ENCODE measurements at regions not wholly inside any gene's neighbourhood (a gene's known extent, or its start where the extent isn't known, plus 50 kb on each side); places are given as distances from the start of the nearest gene placed in this dataset.

DNA sequence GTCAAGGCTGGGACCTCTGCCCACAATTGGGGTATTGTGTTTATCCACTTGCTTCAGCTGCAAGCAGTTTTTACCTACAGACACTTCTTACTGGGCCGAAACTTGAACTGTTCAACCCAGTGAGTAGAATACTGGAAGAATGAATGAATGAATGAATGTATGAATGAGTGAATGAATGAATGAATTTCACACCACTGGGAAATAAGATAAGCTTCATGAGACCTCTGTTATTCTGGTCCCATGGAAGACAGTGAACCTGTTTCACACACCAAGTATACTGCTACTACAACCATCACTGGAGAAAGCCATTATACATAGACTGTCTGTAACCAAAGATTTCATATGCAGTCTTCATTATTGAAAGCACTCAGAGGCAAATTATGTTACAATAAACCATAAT is 295.0 kb upstream of the GULP1 start:
- Histone ChIP-seq H3K27ac (ENCODE audit: low read depth, low read length) (no peak overlapping the region), H3K9me3 (ENCODE audit: control insufficient read depth, low read length) (no peaks in the 10 kb centered on the region), H3K4me1 (ENCODE audit: control insufficient read depth, insufficient read depth, low read length) (no peaks in the 10 kb centered on the region), H3K9ac (ENCODE audit: extremely low read depth, low read length, poor library complexity, severe bottlenecking) (no peak overlapping the region), H3K36me3 (ENCODE audit: control insufficient read depth, insufficient read depth, low read length) (no peaks in the 10 kb centered on the region), H3K27me3 (ENCODE audit: control insufficient read depth, insufficient read depth, low read length, poor library complexity, severe bottlenecking) (no peaks in the 10 kb centered on the region), H3K4me3 (ENCODE audit: low read length) (no peak overlapping the region)
- H3K9me3 Mint-ChIP-seq: no peaks in the 10 kb centered on the region
- TF ChIP-seq, protein P1, sequence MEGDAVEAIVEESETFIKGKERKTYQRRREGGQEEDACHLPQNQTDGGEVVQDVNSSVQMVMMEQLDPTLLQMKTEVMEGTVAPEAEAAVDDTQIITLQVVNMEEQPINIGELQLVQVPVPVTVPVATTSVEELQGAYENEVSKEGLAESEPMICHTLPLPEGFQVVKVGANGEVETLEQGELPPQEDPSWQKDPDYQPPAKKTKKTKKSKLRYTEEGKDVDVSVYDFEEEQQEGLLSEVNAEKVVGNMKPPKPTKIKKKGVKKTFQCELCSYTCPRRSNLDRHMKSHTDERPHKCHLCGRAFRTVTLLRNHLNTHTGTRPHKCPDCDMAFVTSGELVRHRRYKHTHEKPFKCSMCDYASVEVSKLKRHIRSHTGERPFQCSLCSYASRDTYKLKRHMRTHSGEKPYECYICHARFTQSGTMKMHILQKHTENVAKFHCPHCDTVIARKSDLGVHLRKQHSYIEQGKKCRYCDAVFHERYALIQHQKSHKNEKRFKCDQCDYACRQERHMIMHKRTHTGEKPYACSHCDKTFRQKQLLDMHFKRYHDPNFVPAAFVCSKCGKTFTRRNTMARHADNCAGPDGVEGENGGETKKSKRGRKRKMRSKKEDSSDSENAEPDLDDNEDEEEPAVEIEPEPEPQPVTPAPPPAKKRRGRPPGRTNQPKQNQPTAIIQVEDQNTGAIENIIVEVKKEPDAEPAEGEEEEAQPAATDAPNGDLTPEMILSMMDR (conservative IDR thresholded peaks at IDR 0.05): no peak
- H3K4me1 Mint-ChIP-seq: peaks cover 60% of the 10 kb centered on the region
- no peak overlapping the region for H3K4me3 Mint-ChIP-seq
- no peaks in the 10 kb centered on the region for H3K27me3 Mint-ChIP-seq (ENCODE audit: insufficient read depth)
- no peak for DNase-seq
- H3K36me3 Mint-ChIP-seq (ENCODE audit: low read depth): no peaks in the 10 kb centered on the region
- H3K27ac Mint-ChIP-seq: no peak overlapping the region
- WGBS, 2 experiments (ENCODE audit: insufficient coverage in 1 of 2, insufficient read length in 1 of 2): 95% methylated on average over 1 of the region's 1 CpG; no CpG with 5 or more reads in 1 of the 2 experiments

- Histone ChIP-seq H3K9ac (ENCODE audit: extremely low read depth, low read length, poor library complexity, severe bottlenecking) (no peak overlapping the region), H3K4me1 (ENCODE audit: control insufficient read depth, insufficient read depth, low read length) (no peaks in the 10 kb centered on the region), H3K9me3 (ENCODE audit: control insufficient read depth, low read length) (no peaks in the 10 kb centered on the region), H3K4me3 (ENCODE audit: low read length) (no peak overlapping the region), H3K36me3 (ENCODE audit: control insufficient read depth, insufficient read depth, low read length) (no peaks in the 10 kb centered on the region), H3K27ac (ENCODE audit: low read depth, low read length) (no peak overlapping the region), H3K27me3 (ENCODE audit: control insufficient read depth, insufficient read depth, low read length, poor library complexity, severe bottlenecking) (no peaks in the 10 kb centered on the region)
- peaks cover 37% of the 10 kb centered on the region for H3K4me1 Mint-ChIP-seq
- no peaks in the 10 kb centered on the region for H3K9me3 Mint-ChIP-seq
- DNase-seq: no peak
- H3K27ac Mint-ChIP-seq: no peak overlapping the region
- 40% methylated on average over 1 of the region's 2 CpGs; no CpG with 5 or more reads in 1 of the 2 experiments for WGBS, 2 experiments (ENCODE audit: insufficient coverage in 1 of 2, insufficient read length in 1 of 2)
- TF ChIP-seq, protein P1 (conservative IDR thresholded peaks at IDR 0.05): no peak
- H3K36me3 Mint-ChIP-seq (ENCODE audit: low read depth): no peaks in the 10 kb centered on the region
- no peak overlapping the region for H3K4me3 Mint-ChIP-seq
- no peaks in the 10 kb centered on the region for H3K27me3 Mint-ChIP-seq (ENCODE audit: insufficient read depth)
Measured at GRCh38 chr2:188000189-188000588, 291.5 kb upstream of the GULP1 start.

DNA sequence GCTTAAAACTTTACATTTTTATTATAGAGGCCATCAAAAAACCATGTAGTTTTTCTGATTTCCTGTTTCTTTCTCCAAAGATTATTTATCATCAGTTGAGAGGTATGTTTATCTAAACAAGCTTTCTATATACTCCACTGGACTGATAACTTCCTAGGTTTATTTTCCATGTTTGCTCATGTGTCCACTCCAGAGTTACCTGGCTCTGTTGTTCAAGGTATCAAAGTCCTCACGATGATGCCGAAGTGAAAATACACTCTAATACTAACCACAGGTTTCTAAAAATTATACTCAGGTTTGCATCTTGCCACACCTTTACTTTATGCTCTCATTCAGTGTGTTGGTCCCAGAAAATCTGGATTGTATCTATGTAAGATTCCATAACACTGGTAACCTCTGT is 287.9 kb upstream of the GULP1 start:
- no peak overlapping the region for H3K27ac Mint-ChIP-seq
- no peaks in the 10 kb centered on the region for H3K36me3 ChIP-seq (ENCODE audit: control insufficient read depth, insufficient read depth, low read length)
- no peaks in the 10 kb centered on the region for H3K9me3 Mint-ChIP-seq
- H3K36me3 Mint-ChIP-seq (ENCODE audit: low read depth): no peaks in the 10 kb centered on the region
- H3K9me3 ChIP-seq (ENCODE audit: control insufficient read depth, low read length): no peaks in the 10 kb centered on the region
- H3K4me3 ChIP-seq (ENCODE audit: low read length): no peak overlapping the region
- no peak overlapping the region for H3K27ac ChIP-seq (ENCODE audit: low read depth, low read length)
- no peak for DNase-seq
- H3K4me3 Mint-ChIP-seq: no peak overlapping the region
- no peaks in the 10 kb centered on the region for H3K4me1 ChIP-seq (ENCODE audit: control insufficient read depth, insufficient read depth, low read length)
- H3K27me3 Mint-ChIP-seq (ENCODE audit: insufficient read depth): no peaks in the 10 kb centered on the region
- no peaks in the 10 kb centered on the region for H3K27me3 ChIP-seq (ENCODE audit: control insufficient read depth, insufficient read depth, low read length, poor library complexity, severe bottlenecking)
- 59 to 71% methylated on average over 2 of the region's 2 CpGs for WGBS, 2 experiments (ENCODE audit: insufficient coverage in 1 of 2, insufficient read length in 1 of 2)
- no peak overlapping the region for H3K9ac ChIP-seq (ENCODE audit: extremely low read depth, low read length, poor library complexity, severe bottlenecking)
- H3K4me1 Mint-ChIP-seq: peaks cover 22% of the 10 kb centered on the region
- TF ChIP-seq, protein P1 (conservative IDR thresholded peaks at IDR 0.05): no peak

All from endodermal cell (in vitro differentiated cells).